GM11168 (cell line): ENCODE measurements at regions not wholly inside any gene's neighbourhood (a gene's known extent, or its start where the extent isn't known, plus 50 kb on each side); places are given as distances from the start of the nearest gene placed in this dataset.

ENCODE experiments used
- in situ Hi-C: fragments of 300-500 bp; cut with MboI; formaldehyde crosslinking; loops from one replicate; pipeline ENCODE4 v1.12.0; 2022; ENCODE audit warnings: low sequenced_read_pairs; ENCODE audit not compliant: unreplicated experiment

GRCh38 chr7:17206349-17206905 is 92.0 kb upstream of the AHR start:
- in situ Hi-C loops, result no loop called here

- in situ Hi-C loops, result no loop called here
Measured at GRCh38 chr7:17207220-17207619, 91.2 kb upstream of the AHR start.

DNA sequence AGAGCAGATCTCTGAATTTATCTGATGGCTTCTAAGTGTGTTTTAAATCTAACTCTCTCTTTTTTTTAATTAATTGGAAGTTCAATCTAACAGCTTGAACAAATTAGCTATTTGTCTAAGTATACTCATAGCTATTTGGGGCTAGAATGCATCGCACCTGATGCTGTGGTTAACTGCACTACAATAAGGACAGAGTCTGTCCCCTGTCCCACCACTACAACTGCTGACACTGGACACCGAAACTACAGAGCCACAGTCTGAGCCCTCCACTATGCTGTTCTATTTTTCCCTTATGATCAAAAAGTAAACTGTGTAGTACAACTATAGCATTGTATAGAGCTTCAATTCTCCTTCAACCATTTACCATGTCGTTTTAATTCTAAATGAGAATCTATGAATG is 89.4 kb upstream of the AHR start:
- in situ Hi-C loops, result no loop called here

- in situ Hi-C loops, result no loop called here
Measured at GRCh38 chr7:17211307-17211836, 87.1 kb upstream of the AHR start.

GRCh38 chr7:17212188-17212587 is 86.3 kb upstream of the AHR start:
- in situ Hi-C loops, result no loop called here

DNA sequence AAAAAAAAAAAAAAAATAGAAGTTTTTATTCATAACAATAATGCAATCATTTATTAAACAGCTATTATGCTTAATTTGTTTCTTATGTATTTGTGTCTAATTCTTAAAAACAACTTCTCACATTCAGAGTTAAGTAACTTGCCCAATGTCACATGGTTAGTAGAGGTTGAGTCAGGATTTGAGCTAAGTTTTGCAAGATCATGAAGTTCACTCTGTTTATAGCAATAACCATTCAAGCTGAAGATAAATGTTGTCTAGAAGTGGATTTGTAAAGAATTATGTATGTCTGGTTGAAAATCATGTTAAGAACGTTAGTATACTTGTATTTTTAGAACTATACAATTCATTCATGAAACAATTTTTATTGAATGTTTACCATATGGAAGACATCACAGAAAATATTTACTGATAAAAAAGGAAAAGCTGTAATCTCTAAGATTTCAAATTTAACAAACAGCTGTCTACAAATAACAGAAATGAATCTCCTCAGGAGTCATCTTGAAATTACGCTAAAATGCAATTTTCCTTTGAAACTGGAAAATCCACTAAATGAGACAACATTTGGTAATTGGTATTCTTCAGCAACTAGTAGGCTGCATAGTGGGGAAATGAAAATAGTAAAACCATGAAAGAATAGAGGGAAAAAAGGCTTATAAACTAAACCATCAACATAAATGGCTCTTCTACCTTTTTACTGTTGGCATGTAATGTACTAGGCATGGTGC is 70.5 kb upstream of the AHR start:
- in situ Hi-C loops, result no loop called here

GRCh38 chr7:17229228-17229627 is 69.2 kb upstream of the AHR start:
- in situ Hi-C loops, result no loop called here

GRCh38 chr7:17230099-17230807 is 68.2 kb upstream of the AHR start:
- in situ Hi-C loops, result no loop called here

DNA sequence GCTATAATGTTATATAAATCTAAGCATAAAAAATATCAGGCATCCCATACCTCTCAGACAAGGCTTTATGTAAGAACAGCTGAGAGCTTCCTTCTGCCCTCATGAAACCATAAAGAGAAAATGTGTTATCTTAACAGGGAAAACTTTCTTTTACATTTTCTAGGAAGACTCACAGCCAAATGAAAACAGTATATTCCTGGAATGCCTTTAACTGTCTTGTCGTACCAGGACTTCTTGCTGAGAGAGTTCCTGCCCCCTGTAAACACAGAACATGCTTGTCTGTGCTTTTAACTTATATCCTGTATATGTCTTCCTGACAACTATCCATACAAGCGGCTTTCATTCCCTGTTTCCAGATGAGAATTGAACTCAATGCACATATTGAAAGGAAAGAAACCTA is 64.8 kb upstream of the AHR start:
- in situ Hi-C loops, result no loop called here

GRCh38 chr7:17234030-17234397 is 64.4 kb upstream of the AHR start:
- in situ Hi-C loops, result no loop called here

GRCh38 chr7:17234398-17235031 is 63.9 kb upstream of the AHR start:
- in situ Hi-C loops, result no loop called here

DNA sequence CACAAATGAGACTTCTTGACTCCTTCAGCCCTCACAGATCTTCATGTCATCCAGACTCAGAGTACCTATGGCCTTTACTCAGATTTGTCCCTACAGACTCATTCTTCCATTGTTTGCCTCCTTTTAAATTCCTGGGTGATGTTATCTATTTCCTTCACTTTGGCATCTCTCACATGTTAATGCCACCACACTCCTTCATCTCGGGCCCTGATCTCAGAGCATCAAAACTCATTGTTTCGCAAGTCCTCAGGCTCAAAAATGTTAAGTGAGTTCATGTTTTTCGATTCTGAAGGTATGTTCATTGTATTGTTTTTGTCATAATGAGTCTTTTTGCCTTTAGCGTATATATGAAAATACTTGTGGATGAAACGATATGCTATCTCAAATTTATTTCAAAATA is 62.3 kb upstream of the AHR start:
- in situ Hi-C loops, result no loop called here

DNA sequence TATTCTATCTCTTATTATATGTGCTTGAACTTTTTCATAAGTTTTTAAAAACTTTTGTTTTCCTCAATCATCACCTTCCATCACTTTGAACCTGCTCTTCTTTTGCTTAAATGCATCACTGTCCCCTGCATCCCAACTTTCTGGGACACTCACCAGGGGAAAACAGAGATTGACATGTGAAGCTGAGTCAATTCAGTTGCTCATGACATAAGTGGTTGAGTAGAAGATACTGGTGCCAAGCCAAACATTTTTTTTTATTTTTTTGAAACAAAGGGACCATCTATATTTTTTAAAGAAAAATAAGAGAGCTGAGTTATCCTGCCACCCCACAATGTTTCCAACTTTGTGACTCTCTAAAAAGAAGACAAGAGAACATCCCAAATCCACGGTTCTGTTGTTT is 61.8 kb upstream of the AHR start:
- in situ Hi-C loops, result no loop called here

GRCh38 chr7:17239046-17239445 is 59.4 kb upstream of the AHR start:
- in situ Hi-C loops, result no loop called here

GRCh38 chr7:17239683-17240521 is 58.5 kb upstream of the AHR start:
- in situ Hi-C loops, result no loop called here

DNA sequence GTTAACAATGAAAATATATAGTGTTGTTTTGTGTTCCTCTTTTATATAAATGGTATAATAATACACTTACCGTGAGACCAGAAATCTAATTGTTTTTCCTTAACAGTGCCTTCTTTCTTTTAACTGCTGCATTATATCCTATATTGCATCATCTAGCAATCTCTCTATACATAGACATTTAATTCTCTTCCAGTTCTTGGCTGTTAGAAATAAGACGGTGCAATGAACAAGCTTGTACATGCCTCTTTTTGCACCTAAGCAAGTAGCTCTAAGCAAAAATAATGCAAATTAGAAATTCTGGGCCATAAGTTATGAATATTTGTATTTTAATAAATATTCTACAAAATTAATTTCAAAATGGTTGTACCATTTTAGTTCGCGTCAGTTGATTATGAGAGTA is 55.9 kb upstream of the AHR start:
- in situ Hi-C loops, result no loop called here

DNA sequence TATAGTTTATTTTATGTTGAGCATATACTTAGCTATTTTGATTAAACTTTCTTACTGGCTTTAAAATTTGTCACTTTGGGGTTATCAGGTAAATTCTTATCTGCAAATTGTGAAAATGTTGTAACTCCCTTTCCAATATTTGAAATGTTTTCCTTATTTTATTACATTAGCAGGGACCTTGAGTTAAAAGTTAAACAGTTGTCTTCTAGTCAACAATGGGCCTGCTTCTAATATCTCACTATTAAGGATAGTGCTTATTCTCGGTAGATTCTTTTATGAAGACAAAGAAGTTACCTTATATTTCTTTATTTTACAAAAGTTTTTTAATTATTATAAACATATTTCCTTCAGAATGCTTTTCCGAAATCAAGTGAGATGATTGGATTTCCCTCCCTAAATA is 53.7 kb upstream of the AHR start:
- in situ Hi-C loops, result no loop called here

DNA sequence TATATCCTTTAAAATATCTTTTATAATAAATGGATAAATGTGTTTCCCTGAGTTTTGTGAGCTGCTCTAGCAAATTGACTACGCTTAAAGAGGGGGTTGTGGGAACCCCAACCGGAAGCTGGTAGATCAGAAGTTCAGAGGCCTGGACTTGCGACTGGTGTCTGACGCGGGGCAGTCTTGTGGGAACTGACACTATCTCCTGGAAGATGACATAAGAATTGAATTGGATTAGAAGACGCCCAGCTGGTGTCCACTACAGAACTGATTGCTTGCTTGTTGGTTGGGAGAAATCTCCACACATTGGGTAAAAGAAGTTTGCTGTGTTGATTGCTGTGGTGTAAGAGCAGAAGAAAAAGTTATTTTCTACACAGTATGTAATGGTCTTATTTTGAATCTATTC is 51.1 kb upstream of the AHR start:
- in situ Hi-C loops, result no loop called here

DNA sequence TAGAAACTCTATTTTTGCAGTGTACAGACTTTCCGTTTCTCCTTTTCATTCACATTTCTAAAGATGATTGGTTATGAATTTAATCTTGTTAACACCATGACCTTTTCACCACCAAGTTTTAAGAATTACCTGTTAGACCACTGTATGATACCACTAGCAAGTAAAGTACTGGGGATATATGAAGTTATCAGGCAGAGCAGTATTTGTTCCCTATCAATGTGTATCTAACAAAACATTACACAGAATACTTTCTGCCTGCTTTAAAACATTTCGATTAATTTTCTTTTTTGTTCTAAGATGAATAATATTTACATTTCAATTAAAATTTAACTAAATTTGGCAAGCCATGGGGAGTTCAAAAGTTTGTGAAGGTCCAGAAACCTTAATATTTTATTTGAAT is 49.9 kb upstream of the AHR start:
- in situ Hi-C loops, result no loop called here
